Activated T-helper 9 cell treated with anti-CD3 and anti-CD28 coated beads, Interleukin-2, amount 50 U/mL, for 16 hours (primary cell): ENCODE measurements at regions not wholly inside any gene's neighbourhood (a gene's known extent, or its start where the extent isn't known, plus 50 kb on each side); places are given as distances from the start of the nearest gene placed in this dataset.

Source experiments
- DNase-seq: peaks from one replicate; pipeline ENCODE4 v3.0.0-alpha.2; 2020; ENCODE audit warnings: low read depth

GRCh38 chr15:39209548-39210211 is 371.2 kb upstream of the THBS1 start:
- DNase-seq = no peak

GRCh38 chr15:39211108-39211979 is 369.5 kb upstream of the THBS1 start:
- DNase-seq = no peak

GRCh38 chr15:39213385-39213840 is 367.5 kb upstream of the THBS1 start:
- DNase-seq = no peak

- no peak for DNase-seq
These were observed 365.9 kb upstream of the THBS1 start for GRCh38 chr15:39215015-39215414.

GRCh38 chr15:39216816-39217215 is 364.1 kb upstream of the THBS1 start:
- DNase-seq = no peak

- DNase-seq = no peak
These were observed 361.3 kb upstream of the THBS1 start for GRCh38 chr15:39219608-39220007.

- no peak for DNase-seq
These were observed 354.5 kb upstream of the THBS1 start for GRCh38 chr15:39226169-39226937.

- no peak for DNase-seq
These were observed 353.9 kb upstream of the THBS1 start for GRCh38 chr15:39227001-39227400.

GRCh38 chr15:39228889-39229288 is 352.0 kb upstream of the THBS1 start:
- DNase-seq = no peak

GRCh38 chr15:39230205-39230907 is 350.5 kb upstream of the THBS1 start:
- no peak for DNase-seq

- DNase-seq = no peak
These were observed 350.0 kb upstream of the THBS1 start for GRCh38 chr15:39230908-39231285.

- no peak for DNase-seq
These were observed 348.4 kb upstream of the THBS1 start for GRCh38 chr15:39232512-39232911.

GRCh38 chr15:39235084-39235795 is 345.6 kb upstream of the THBS1 start:
- DNase-seq = no peak

GRCh38 chr15:39236375-39236774 is 344.5 kb upstream of the THBS1 start:
- no peak for DNase-seq

GRCh38 chr15:39238443-39238842 is 342.4 kb upstream of the THBS1 start:
- DNase-seq = no peak

- DNase-seq = no peak
These were observed 341.3 kb upstream of the THBS1 start for GRCh38 chr15:39239562-39239961.

GRCh38 chr15:39242345-39242744 is 338.5 kb upstream of the THBS1 start:
- no peak for DNase-seq

GRCh38 chr15:39243396-39243795 is 337.5 kb upstream of the THBS1 start:
- DNase-seq = no peak

- DNase-seq = no peak
These were observed 336.1 kb upstream of the THBS1 start for GRCh38 chr15:39244776-39245175.

- no peak for DNase-seq
These were observed 334.4 kb upstream of the THBS1 start for GRCh38 chr15:39246523-39246922.

- DNase-seq = no peak
These were observed 333.3 kb upstream of the THBS1 start for GRCh38 chr15:39247574-39247973.
